GM21825 (cell line): ENCODE measurements at regions not wholly inside any gene's neighbourhood (a gene's known extent, or its start where the extent isn't known, plus 50 kb on each side); places are given as distances from the start of the nearest gene placed in this dataset.
"Not testable (repeated sequence)": the region's sequence is repeated elsewhere in the genome, so short reads cannot be mapped to it uniquely, and the experiment has no call there.

ENCODE experiments used
- ATAC-seq: cut with Tn5 transposase; IDR thresholded peaks from one replicate; pipeline ENCODE4 v1.9.1; 2021; ENCODE audit warnings: mild to moderate bottlenecking, moderate library complexity; ENCODE audit not compliant: unreplicated experiment

DNA sequence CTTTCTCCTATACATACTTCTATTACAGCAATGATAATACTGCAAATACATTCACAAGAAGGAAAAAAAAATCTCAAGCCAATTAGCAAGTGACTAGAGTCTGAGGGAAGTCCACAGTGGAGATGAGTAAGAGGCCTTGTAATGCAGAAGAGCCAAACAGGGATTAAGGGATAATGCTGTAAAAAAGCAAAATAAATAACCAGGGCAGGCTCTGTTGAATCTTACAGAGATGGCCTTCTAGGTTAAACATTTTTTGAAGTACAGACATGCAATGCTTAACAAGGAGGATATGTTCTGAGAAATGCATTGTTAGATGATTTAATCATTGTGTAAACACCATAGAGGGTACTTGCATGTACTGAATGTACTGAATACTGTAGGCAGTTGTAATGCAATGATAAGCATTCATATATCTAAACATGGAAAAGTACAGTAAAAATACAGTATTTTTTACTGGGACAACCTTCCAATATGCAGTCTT lies 122.1 kb upstream of the RMDN2 start:
- ATAC-seq: no peak

DNA sequence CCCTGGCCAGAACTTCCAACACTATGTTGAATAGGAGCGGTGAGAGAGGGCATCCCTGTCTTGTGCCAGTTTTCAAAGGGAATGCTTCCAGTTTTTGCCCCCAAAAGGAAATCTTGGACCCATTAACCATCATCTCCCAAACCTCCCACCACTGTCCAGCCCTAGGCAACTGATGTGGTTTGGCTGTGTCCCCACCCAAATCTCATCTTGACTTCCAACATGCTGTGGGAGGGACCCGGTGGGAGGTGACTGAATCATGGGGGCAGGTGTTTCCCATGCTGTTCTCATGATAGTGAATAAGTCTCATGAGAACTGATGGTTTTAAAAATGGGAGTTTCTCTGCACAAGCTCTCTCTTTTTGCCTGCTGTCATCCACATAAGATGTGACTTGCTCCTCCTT lies 119.1 kb upstream of the RMDN2 start:
- not testable (repeated sequence) for ATAC-seq

DNA sequence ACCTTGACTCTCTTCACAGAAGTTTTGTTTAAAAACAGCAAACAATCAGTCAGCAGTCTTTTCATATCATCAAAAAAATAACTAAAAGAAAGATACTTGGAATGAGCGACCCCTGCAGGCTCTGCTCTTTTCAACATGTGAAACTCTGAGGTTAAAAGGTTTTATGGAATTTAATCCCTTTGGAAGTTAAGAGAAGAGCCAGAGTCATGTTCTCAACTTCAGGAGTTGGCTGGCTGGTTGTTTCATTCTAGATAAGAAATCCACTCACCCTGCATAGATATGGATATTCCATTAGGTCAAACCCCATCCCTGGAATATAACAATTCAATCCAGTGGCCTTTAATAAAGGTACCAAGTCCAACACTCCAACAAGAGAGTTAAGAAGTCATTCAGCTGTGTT lies 115.6 kb upstream of the RMDN2 start:
- ATAC-seq: no peak

DNA sequence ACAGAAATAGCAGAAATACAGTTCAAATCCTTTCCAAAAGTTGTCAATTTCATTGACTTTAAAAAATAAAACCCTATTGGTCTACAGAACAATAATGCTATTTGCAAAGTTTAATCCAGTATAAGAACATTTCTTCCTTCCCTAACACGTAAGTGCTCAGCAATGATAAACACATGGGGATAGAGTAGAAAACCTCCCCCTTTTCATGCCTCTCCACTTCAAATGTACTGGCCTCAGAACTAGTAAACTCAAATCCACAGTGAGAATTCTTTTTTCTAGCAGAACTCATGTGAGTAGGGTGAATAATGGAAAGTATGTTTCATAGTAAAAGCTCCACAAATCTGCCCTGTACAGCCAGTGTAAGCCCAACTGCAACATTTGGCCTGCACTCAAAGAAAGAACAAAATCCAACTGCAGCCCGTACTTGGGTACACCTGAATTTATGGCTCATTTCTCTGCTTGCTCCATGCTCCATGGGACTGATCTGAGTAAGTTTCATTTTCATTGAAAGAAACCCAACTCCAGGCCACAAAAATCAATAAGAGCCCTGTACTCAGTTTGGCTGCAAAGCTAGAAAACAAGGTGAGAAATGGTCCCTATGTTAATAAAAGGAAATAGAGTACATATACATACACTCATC lies 115.0 kb upstream of the RMDN2 start:
- no peak for ATAC-seq

DNA sequence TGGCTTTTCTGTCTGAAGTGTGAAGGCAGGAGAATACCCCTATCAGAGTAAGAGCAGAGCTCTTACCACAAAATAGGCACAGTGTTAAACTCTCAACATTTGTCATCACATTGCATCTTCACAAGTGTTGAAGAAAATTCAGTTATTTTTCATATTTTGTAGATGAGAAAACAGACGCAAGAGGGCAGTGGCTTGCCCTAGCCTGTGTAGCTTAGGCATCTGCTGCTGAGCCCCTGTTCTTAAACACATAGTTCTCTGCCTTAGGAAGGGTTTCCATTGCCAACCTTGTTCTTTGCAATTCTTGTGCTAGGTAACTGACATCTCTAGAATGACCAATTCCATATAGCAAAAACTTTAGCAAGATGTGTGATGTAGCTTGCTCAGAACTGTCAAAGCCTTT lies 112.7 kb upstream of the RMDN2 start:
- no peak for ATAC-seq

DNA sequence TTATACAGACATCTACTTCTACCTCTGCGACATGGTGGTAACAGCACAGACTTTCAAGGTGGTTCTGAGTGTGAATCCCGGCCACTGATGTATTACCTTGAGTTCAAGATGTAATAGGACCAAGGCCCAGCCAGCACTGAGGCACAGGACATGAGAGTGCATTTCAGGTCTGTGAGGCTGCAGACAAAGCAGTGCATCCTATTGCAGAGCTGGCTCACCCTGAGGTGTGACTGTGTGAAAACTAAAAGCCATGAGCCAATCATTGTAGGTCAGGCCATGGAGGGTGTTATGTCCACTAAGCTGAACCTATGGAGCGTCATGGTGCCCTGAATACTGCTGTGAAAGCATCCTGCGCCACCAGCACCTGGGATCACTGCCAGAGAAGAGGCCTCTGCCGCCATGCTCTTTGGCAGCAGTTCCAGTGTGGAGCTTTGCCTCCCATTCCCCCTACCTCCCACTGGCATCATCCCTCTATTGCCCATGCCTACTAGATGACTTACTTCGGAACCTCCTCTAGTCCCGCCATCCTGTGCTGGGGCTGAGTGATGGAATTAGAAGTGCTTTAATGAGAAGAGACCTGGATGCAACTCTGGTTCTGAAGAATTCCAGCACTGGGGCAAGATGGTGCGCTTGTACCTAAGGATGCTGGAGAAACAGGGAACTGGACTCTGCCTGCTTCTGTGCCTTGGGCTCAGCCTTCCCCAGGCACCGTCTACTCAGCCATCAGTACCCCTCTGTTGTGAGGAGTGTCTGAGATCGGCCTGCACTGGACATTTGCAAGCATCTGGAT lies 112.0 kb upstream of the RMDN2 start:
- no peak for ATAC-seq

DNA sequence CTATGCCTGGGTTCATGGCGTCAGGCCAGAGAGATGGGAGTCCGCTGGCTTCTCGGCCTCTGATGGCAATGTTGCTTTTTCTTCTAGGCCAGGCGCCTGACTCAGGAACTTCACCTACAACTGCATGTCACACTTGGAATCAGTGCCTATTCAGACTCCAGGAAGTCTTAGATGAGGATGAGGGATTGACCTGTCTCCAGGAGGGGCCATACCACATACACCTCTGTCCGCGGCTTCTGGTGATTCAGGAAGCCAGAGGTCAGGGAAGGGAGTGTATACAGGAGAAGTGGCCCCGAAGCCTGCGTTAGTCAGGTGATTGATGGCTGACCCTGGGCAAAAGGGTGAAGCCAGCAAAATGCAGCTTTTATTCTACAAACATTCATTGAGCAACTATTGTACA lies 109.1 kb upstream of the RMDN2 start:
- ATAC-seq: no peak

DNA sequence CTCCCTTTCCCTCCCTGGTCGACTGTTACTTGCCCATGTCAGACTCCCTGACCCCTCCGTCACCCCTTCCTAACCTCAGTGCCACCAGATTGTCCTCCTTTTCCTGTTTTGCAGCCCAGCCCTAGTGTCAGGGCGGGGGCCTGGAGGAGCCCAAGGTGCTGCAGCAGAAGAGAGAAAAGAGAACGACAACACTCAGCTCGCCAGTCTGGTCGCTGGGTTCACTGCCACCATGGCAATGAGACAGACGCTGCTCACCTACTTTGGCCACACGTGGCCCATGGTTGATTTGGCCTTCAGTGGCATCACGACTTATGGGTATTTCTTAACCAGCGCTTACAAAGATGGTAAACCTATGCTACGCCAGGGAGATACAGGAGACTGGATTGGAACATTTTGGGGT lies 108.4 kb upstream of the RMDN2 start:
- ATAC-seq: no peak

DNA sequence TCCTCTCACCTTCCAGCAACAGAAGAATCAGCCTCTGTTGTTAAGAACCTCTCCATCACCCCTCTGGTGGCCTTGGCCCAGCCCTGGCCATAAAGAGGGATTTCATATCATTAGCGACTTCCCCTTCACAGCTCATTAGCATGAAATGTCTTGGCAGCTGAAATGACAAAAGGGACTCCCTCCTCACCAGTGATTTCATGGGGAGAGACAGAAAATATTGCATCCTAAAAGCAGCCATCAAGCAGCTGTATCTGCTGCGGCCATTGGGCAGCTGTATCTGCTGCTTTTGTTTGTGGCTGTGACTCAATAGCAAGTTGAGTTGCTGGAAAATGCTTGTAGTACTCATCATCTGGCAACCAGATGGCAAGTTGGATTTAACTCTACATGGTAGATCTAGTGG lies 105.9 kb upstream of the RMDN2 start:
- no peak for ATAC-seq

DNA sequence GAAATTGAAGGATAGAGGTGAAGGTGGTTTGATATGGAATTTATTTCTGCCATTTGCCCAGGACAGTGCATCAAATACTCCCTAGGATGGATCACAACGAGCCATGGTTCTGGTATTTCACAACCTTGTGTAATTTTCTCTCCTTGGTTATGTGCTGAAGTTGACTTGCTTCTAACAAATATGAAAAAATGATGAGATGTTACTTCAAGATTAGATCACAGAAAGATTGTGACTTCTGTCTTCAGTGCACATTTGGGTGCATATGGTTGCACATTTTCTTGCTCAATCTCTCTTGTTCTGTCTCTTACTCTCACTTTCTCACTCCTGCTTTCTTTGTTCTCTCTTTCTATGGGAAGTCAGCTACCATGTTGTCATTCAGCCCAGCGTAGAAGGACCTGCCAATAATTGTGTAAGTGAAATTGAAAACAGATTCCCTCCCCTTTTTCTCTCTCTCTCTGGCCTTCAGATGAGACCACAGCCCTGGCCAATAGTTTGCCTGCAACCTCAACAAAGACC lies 104.6 kb upstream of the RMDN2 start:
- no peak for ATAC-seq

DNA sequence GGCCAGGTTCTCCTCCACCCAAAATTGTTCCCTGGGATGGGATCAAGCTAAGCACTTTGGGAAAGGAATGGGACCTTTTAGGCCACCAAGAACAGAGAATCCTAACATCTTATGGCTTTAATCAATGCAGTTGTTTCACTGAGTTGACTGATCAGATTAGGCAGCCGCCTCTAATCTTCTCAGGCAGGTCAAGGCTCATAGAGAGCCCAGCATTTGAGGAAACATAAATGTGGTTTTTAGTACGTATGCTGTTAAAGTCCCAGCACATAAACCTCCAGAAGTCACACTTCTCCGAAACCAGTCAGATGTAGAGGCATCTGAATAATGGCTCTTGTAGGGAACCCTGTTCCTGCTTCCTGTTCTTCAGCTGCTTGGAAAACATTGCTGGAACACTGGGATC lies 99.5 kb upstream of the RMDN2 start:
- no peak for ATAC-seq

DNA sequence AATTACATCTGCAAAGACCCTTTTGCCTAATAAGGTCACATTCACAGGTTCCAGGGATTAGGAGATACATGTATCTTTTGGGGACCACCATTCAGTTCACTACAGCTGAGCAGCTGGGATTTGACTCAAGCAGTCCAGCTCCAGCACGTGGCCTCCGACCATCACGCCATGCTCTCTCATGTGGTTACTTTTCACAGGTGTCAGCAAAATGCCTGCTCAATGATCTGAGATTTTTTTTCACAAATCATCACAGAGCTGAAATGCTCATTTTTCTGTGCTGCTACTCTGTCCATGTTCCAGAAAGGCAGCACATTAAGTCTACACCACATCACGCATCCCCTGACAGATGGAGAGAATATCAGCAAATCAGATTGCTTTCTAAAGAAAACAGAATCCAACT lies 98.5 kb upstream of the RMDN2 start:
- no peak for ATAC-seq

DNA sequence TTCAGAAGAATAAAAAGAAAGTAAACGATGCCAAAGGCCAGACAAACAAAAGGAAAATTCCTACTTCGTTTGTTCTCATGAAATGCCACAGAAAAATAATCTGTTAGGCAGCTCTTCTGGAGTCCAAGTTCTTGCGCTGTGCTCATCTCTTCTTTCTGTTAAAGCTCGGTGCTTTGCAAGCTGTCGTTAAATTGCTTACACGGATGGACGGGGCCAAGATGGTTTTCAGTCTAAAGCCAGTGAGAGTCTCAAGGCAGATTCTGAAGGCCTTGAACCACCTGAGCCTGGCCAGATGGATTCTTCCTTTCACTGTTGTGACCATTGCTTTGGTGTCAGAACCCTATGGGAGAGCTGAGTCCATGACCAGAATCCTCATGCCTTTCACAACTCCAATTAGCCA lies 97.6 kb upstream of the RMDN2 start:
- no peak for ATAC-seq

DNA sequence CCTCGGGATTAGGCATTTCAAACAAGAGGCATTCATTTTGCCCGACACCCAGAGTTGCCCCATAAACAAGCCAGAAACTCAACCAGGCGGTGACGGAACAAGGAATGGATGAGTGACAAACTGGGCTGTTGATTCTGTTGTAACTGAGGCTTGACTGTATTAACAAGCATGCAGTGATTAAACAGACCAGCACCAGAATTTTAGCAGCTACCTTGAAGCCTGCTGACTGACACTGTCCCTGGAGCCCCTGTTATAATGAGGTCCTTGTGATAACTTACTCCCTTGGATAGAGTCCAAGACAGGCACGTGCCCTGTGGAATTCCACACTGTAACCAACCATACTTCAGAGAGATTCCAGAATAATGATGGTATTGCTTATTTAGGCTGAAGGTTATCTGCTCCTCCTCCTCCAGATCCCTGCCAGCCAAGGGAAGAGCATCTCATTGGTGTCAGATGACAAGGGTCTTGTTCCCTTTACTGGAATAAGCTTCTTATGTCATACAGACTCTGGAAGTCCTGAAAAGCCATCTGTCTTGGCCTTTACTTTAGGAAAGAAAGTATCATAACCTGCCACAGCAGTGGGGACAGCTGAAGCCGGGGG lies 97.1 kb upstream of the RMDN2 start:
- ATAC-seq: no peak

DNA sequence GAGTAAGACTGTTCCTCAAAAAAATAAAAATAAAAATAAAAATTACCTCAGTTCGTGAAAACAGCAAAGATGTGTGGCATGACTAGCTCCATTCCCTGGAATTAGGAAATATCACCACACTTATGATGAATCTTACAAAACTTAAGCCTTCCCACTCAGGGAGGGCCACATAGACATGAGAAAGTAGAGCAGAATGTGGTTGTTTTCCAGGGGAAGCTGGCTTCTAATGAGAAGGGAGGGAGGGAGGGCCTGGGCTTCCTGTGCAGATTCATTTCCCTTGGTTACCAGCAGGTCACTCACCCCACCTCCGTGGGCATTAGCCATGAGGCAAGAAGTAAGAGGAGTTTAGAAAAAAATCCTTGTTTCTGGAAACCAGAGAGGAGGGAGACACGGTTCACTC lies 95.9 kb upstream of the RMDN2 start:
- no peak for ATAC-seq

DNA sequence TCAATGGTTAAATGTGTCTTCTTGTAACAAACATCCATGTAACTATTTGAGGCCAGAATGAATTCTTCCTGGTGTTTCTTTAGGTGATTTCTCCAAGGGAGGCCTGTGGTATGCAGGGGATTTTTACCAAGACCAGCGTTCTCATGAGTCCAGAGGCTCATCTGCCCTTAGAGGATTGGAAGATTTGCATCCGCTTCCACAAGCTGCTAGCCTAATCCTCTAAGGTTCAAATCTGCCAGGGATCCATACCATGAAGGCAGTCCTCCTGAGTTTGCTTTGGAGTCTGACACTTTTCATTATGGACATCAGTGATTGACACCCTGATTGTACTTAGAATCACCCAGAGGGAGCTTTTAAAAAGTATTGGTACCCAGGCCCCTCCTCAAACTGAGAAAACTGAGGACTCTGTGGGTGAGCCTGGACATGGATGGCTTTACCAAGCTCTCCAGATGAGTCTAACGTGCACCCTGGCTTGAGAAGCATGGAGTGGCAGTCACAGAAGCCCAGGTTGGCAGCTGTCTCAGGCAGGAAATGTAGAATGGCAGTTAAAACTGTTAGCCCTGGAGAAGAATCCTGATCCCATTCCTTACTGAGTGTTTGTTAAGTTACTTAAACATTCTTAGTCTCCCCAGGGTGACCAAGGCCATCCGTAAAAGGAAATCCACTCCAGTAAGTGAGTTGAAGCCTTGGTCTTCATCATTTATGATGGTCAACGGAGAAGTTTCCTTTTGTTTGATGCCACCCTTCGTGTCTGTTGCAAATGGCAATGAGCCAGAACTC lies 95.3 kb upstream of the RMDN2 start:
- ATAC-seq: no peak

DNA sequence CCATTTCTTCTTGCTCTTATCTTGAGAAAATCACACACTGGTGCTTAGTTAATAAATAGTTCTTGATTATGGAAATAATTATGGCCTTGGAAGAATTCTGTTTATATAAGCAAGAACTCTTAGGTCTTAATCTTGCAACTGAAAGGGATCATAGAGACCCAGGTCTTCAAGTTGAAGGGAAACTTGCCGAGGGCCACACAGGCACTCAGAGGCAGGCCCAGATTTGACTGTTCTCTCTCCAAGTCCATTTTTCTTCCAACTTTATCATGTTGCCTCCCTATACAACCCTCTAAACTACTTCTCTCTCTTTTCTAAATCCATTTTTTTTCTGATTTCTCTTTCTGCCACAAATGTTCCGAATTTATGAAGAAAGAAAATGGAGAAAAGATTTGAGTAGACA lies 94.5 kb upstream of the RMDN2 start:
- no peak for ATAC-seq

DNA sequence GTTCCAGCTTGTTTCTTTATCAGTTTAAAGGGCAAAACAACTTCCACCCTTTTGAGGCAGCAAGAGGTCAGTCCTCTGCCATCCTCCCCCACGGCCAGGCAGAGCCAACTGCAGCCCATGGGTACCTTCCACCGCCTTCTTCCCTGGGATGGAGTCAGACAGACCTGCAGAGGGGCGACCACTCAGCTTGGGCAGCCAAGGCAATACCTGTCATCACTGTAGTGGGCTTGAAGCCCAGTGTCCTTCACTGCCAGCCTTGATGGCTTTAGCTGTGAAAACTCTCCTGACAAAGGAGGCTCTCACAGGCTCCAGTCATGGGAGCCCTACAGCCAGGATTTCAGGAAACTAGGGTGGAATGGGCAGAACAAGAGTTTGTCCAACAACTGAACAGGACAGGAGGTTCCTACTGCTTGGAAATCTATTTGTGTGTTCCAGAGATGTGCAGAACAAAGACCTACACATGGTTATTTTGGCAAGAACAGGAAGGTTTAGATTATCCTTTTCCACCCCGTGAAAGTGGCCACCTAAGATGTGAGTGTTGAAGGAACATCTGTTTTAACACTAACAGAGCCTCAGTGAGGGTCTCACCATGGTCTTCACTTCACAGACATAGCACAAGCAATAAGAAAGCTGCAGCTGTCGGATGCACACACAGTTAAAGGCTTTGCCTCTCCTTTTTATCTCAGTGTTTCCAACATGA lies 93.9 kb upstream of the RMDN2 start:
- ATAC-seq: no peak

DNA sequence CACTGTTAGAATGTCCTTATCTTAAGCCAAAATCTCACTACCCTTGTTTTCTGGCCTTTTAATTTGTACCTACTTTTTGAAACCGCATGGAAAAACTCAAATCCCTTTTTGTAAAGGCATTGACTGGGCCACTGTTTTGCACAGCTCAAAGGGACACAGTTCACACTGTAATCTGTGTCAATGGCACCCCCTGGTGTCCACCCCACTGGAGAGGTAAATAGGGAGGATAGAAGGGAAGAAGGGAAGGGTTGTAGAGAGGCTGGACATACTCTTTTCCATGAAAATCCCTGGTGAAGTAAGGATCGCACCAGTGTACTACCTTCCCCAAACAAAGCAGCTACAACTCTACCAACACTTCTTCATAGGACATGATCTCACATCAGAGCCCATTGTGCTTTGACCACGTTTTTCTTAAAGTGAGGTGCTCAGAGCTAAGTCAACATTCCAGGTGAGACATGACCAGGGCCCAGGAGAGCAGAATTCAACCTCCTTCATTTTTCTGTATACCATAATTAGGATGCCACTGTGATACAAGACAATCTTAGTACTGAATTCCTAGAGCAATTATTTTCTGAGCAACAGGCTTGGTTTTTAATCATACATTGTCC lies 92.4 kb upstream of the RMDN2 start:
- peak; percentile 58 for ATAC-seq

DNA sequence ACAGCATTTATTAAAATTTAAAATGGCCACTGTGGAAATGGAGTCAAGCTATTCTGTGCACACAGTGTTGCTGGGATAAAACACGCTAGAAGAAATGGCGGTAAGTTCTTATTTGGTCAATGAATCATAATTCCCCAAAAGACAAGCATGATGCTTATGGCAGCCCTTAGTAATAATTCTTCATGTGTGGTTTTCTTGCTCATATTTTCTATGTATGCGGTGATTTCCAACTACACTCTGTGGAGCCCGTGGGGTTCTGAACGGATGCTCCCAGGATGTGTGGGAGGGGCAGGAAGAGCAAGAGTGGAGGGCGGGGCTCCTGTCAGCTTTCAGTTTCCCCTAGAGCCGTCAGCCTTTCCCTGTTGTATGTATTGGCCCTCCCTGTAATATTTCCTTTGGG lies 91.7 kb upstream of the RMDN2 start:
- no peak for ATAC-seq
